Omental fat pad (tissue), 3 donors: ENCODE measurements at regions not wholly inside any gene's neighbourhood (a gene's known extent, or its start where the extent isn't known, plus 50 kb on each side); places are given as distances from the start of the nearest gene placed in this dataset.

Experiments used
- ATAC-seq: fragments of 150-250 bp; one replicate; pipeline ENCODE4 v1.9.1; 2016; ENCODE audit warnings: mild to moderate bottlenecking, moderate library complexity; ENCODE audit not compliant: low FRiP score
- DNase-seq: peaks from one replicate; pipeline ENCODE4 v3.0.0-alpha.2; 2019; ENCODE audit warnings: low spot score
- CTCF ChIP-seq, 3 donors: fragments of 450-650 bp; IDR thresholded peaks; one replicate each; pipeline ENCODE4 v1.5.1; 2016 to 2017; ENCODE audit warnings: antibody characterized with exemption in 3 of 3, mild to moderate bottlenecking in 3 of 3, moderate library complexity in 2 of 3

GRCh38 chr4:23070848-23071570 lies 378.3 kb downstream of the GBA3 start:
- DNase-seq (no peak), ATAC-seq (no peak)
- TF ChIP-seq CTCF (IDR thresholded peaks at IDR 0.05), result no peak

GRCh38 chr4:23068756-23069155 lies 376.0 kb downstream of the GBA3 start:
- ATAC-seq (no peak), DNase-seq (no peak)
- no peak for TF ChIP-seq CTCF (IDR thresholded peaks at IDR 0.05)

- no peak for DNase-seq
- no peak for ATAC-seq
- no peak for TF ChIP-seq CTCF (IDR thresholded peaks at IDR 0.05)
Measured at GRCh38 chr4:23068287-23068686, 375.6 kb downstream of the GBA3 start.

- ATAC-seq, result no peak
- DNase-seq, result no peak
- TF ChIP-seq CTCF (IDR thresholded peaks at IDR 0.05), result no peak
Measured at GRCh38 chr4:23062188-23062587, 369.5 kb downstream of the GBA3 start.

GRCh38 chr4:23061431-23061830 lies 368.7 kb downstream of the GBA3 start:
- ATAC-seq (no peak), DNase-seq (no peak)
- no peak for TF ChIP-seq CTCF (IDR thresholded peaks at IDR 0.05)

GRCh38 chr4:23060776-23061175 lies 368.0 kb downstream of the GBA3 start:
- no peak for ATAC-seq
- no peak for DNase-seq
- no peak for TF ChIP-seq CTCF (IDR thresholded peaks at IDR 0.05)

GRCh38 chr4:23058165-23058776 lies 365.5 kb downstream of the GBA3 start:
- TF ChIP-seq CTCF (IDR thresholded peaks at IDR 0.05), result no peak
- DNase-seq (no peak), ATAC-seq (no peak)
